ENCODE measurements at regions not wholly inside any gene's neighbourhood (a gene's known extent, or its start where the extent isn't known, plus 50 kb on each side); places are given as distances from the start of the nearest gene placed in this dataset.

- FAIRE-seq = no peak
These were observed 350.7 kb upstream of the SPRED2 start for GRCh38 chr2:65782996-65783650.

More at GRCh38 chr2:65782996-65783650, 350.7 kb upstream of the SPRED2 start:
- in situ Hi-C loops (cut with HindIII; ENCODE audit: extremely low pct_ligation_motif_present, low pct_unique_long_range_greater_than_20kb) (no loop called here), intact Hi-C loops (cut with micrococcal nuclease; ENCODE audit: unreplicated experiment) (no loop called here)
- DNase-seq (ENCODE audit: low spot score) (no peak), ATAC-seq (no peak)
- Histone ChIP-seq H2AFZ (ENCODE audit: low read length) (no peak overlapping the region), H3K9me3 (ENCODE audit: low read length) (no peaks in the 10 kb centered on the region), H3K4me3 (replicated peaks in 1 of 3; ENCODE audit: insufficient read depth in 1 of 3, low read depth in 2 of 3, low read length in 3 of 3) (no peak overlapping the region), H3K9ac (ENCODE audit: insufficient read depth, low read depth, low read length) (no peak overlapping the region), H3K36me3 (replicated peaks in 1 of 2; ENCODE audit: control insufficient read depth in 1 of 2, insufficient read depth in 2 of 2, low read length in 2 of 2) (no peaks in the 10 kb centered on the region), H3K27ac (ENCODE audit: extremely low read length, insufficient read depth, low read length) (no peak overlapping the region), H3K27me3 (ENCODE audit: control insufficient read depth in 1 of 2, insufficient read depth in 2 of 2, low read length in 2 of 2) (0 out of 5 replicates have a peak, but pooled peaks cover 0 to under 1% of the 10 kb centered on the region in 2 experiments), H3K79me2 (ENCODE audit: insufficient read depth, low read length) (no peaks in the 10 kb centered on the region), H3K4me2 (ENCODE audit: low read depth, low read length) (no peak overlapping the region), H3K4me1 (ENCODE audit: insufficient read depth, low read length) (no peaks in the 10 kb centered on the region), H4K20me1 (ENCODE audit: insufficient read depth, low read length) (no peaks in the 10 kb centered on the region)
- POLR2A ChIA-PET = no interaction called here
- WGBS (ENCODE audit: low lambda C conversion rate) = 14% methylated on average over 5 of the region's 5 CpGs
- TF ChIP-seq DBP (CRISPR knock-in tag; IDR thresholded peaks at IDR 0.05; ENCODE audit: not compliant biosample characterization) (no peak), U2AF1 (optimal IDR thresholded peaks at IDR 0.05; ENCODE audit: low read depth, low read length) (no peak), ASH2L (IDR thresholded peaks at IDR 0.05; ENCODE audit: insufficient read length, low read depth, low read length) (no peak), SALL1 (CRISPR knock-in tag; IDR thresholded peaks at IDR 0.05) (no peak), HMGXB3 (CRISPR knock-in tag; IDR thresholded peaks at IDR 0.05; ENCODE audit: borderline replicate concordance) (no peak), E2F5 (CRISPR knock-in tag; conservative IDR thresholded peaks at IDR 0.05) (no peak), PRDM15 (CRISPR knock-in tag; IDR thresholded peaks at IDR 0.05) (no peak), TBX3 (IDR thresholded peaks at IDR 0.05; ENCODE audit: borderline replicate concordance) (no peak), ZMYM4 (CRISPR knock-in tag; IDR thresholded peaks at IDR 0.05) (no peak), GTF3A (CRISPR knock-in tag; conservative IDR thresholded peaks at IDR 0.05) (no peak)
- no TSS peak for BruUV-seq (replicated peaks)
- CTCF ChIA-PET (ENCODE audit: low intra/inter-chr PET ratio, low total read pairs) = no interaction called here
